ENCODE measurements at regions not wholly inside any gene's neighbourhood (a gene's known extent, or its start where the extent isn't known, plus 50 kb on each side); places are given as distances from the start of the nearest gene placed in this dataset.
A peak's percentile ranks its signal among the peaks of the same experiment; 100 is the strongest.
"Not testable (repeated sequence)": the region's sequence is repeated elsewhere in the genome, so short reads cannot be mapped to it uniquely, and the experiment has no call there.

- DNase-seq (no peak), ATAC-seq (no peak)
- Histone ChIP-seq H3K27ac (ENCODE audit: low read length) (no peak overlapping the region), H3K27me3 (ENCODE audit: control insufficient read depth, insufficient read depth) (no peaks in the 10 kb centered on the region), H3K9me3 (ENCODE audit: control insufficient read depth, low read length) (no peaks in the 10 kb centered on the region), H3K4me1 (ENCODE audit: control insufficient read depth, insufficient read depth, low read length) (no peaks in the 10 kb centered on the region), H3K4me3 (ENCODE audit: low read length) (no peak overlapping the region)
- intact Hi-C loops (cut with DNase I), result no loop called here
- 75% methylated on average over 7 of the region's 7 CpGs for WGBS
Observed at GRCh38 chr2:175852879-175853615, 149.0 kb downstream of the LNPK start.

- Histone ChIP-seq H3K27me3 (ENCODE audit: control insufficient read depth, insufficient read depth) (no peaks in the 10 kb centered on the region), H3K4me1 (ENCODE audit: control insufficient read depth, insufficient read depth, low read length) (no peaks in the 10 kb centered on the region), H3K9me3 (ENCODE audit: control insufficient read depth, low read length) (no peaks in the 10 kb centered on the region), H3K27ac (ENCODE audit: low read length) (no peak overlapping the region), H3K4me3 (ENCODE audit: low read length) (no peak overlapping the region)
- no peak for DNase-seq
- no peak for ATAC-seq
- intact Hi-C loops (cut with DNase I), result no loop called here
Observed at GRCh38 chr2:175847128-175847527, 154.9 kb downstream of the LNPK start.

GRCh38 chr2:175844169-175844568, 157.9 kb downstream of the LNPK start:
- WGBS, result 69% methylated on average over 1 of the region's 1 CpG
- ATAC-seq (no peak), DNase-seq (no peak)
- H3K9me3 ChIP-seq (ENCODE audit: control insufficient read depth, low read length), result no peaks in the 10 kb centered on the region
- no peak overlapping the region for H3K4me3 ChIP-seq (ENCODE audit: low read length)
- H3K27me3 ChIP-seq (ENCODE audit: control insufficient read depth, insufficient read depth), result no peaks in the 10 kb centered on the region
- intact Hi-C loops (cut with DNase I), result no loop called here
- H3K27ac ChIP-seq (ENCODE audit: low read length), result no peak overlapping the region
- H3K4me1 ChIP-seq (ENCODE audit: control insufficient read depth, insufficient read depth, low read length), result no peaks in the 10 kb centered on the region

GRCh38 chr2:175843625-175844024, 158.4 kb downstream of the LNPK start:
- DNase-seq (no peak), ATAC-seq (no peak)
- H3K4me1 ChIP-seq (ENCODE audit: control insufficient read depth, insufficient read depth, low read length), result no peaks in the 10 kb centered on the region
- intact Hi-C loops (cut with DNase I), result no loop called here
- 87% methylated on average over 2 of the region's 2 CpGs for WGBS
- H3K27ac ChIP-seq (ENCODE audit: low read length), result no peak overlapping the region
- no peaks in the 10 kb centered on the region for H3K27me3 ChIP-seq (ENCODE audit: control insufficient read depth, insufficient read depth)
- H3K9me3 ChIP-seq (ENCODE audit: control insufficient read depth, low read length), result no peaks in the 10 kb centered on the region
- no peak overlapping the region for H3K4me3 ChIP-seq (ENCODE audit: low read length)

GRCh38 chr2:175842996-175843395, 159.1 kb downstream of the LNPK start:
- Histone ChIP-seq H3K4me3 (ENCODE audit: low read length) (no peak overlapping the region), H3K27me3 (ENCODE audit: control insufficient read depth, insufficient read depth) (no peaks in the 10 kb centered on the region), H3K27ac (ENCODE audit: low read length) (no peak overlapping the region), H3K4me1 (ENCODE audit: control insufficient read depth, insufficient read depth, low read length) (no peaks in the 10 kb centered on the region), H3K9me3 (ENCODE audit: control insufficient read depth, low read length) (no peaks in the 10 kb centered on the region)
- ATAC-seq, result no peak
- intact Hi-C loops (cut with DNase I), result no loop called here
- 41% methylated on average over 3 of the region's 3 CpGs for WGBS
- no peak for DNase-seq

GRCh38 chr2:175840765-175841164, 161.3 kb downstream of the LNPK start:
- H3K4me3 ChIP-seq (ENCODE audit: low read length); H3K27ac ChIP-seq (ENCODE audit: low read length); DNase-seq; H3K9me3 ChIP-seq (ENCODE audit: control insufficient read depth, low read length); H3K4me1 ChIP-seq (ENCODE audit: control insufficient read depth, insufficient read depth, low read length); intact Hi-C loops (cut with DNase I); ATAC-seq; H3K27me3 ChIP-seq (ENCODE audit: control insufficient read depth, insufficient read depth): not testable (repeated sequence)
- 72% methylated on average over 3 of the region's 3 CpGs for WGBS

- WGBS, result 48% methylated on average over 1 of the region's 1 CpG
- no peaks in the 10 kb centered on the region for H3K4me1 ChIP-seq (ENCODE audit: control insufficient read depth, insufficient read depth, low read length)
- intact Hi-C loops (cut with DNase I), result no loop called here
- no peak for DNase-seq
- no peaks in the 10 kb centered on the region for H3K27me3 ChIP-seq (ENCODE audit: control insufficient read depth, insufficient read depth)
- no peak overlapping the region for H3K4me3 ChIP-seq (ENCODE audit: low read length)
- H3K9me3 ChIP-seq (ENCODE audit: control insufficient read depth, low read length), result no peaks in the 10 kb centered on the region
- H3K27ac ChIP-seq (ENCODE audit: low read length), result no peak overlapping the region
- ATAC-seq, result no peak
Observed at GRCh38 chr2:175840256-175840655, 161.8 kb downstream of the LNPK start.

GRCh38 chr2:175838979-175839378, 163.1 kb downstream of the LNPK start:
- intact Hi-C loops (cut with DNase I), result no loop called here
- H3K27ac ChIP-seq (ENCODE audit: low read length), result no peak overlapping the region
- H3K4me3 ChIP-seq (ENCODE audit: low read length), result no peak overlapping the region
- 85% methylated on average over 2 of the region's 2 CpGs for WGBS
- ATAC-seq (no peak), DNase-seq (no peak)
- no peaks in the 10 kb centered on the region for H3K9me3 ChIP-seq (ENCODE audit: control insufficient read depth, low read length)
- H3K27me3 ChIP-seq (ENCODE audit: control insufficient read depth, insufficient read depth), result no peaks in the 10 kb centered on the region
- no peaks in the 10 kb centered on the region for H3K4me1 ChIP-seq (ENCODE audit: control insufficient read depth, insufficient read depth, low read length)

- no peak overlapping the region for H3K4me3 ChIP-seq (ENCODE audit: low read length)
- intact Hi-C loops (cut with DNase I), result no loop called here
- no peak overlapping the region for H3K27ac ChIP-seq (ENCODE audit: low read length)
- H3K9me3 ChIP-seq (ENCODE audit: control insufficient read depth, low read length), result no peaks in the 10 kb centered on the region
- ATAC-seq, result peak; percentile 65 to 77
- 58% methylated on average over 3 of the region's 3 CpGs for WGBS
- no peaks in the 10 kb centered on the region for H3K27me3 ChIP-seq (ENCODE audit: control insufficient read depth, insufficient read depth)
- no peaks in the 10 kb centered on the region for H3K4me1 ChIP-seq (ENCODE audit: control insufficient read depth, insufficient read depth, low read length)
- DNase-seq, result no peak
Observed at GRCh38 chr2:175837046-175837445, 165.0 kb downstream of the LNPK start.

- Histone ChIP-seq H3K27me3 (ENCODE audit: control insufficient read depth, insufficient read depth) (no peaks in the 10 kb centered on the region), H3K9me3 (ENCODE audit: control insufficient read depth, low read length) (no peaks in the 10 kb centered on the region), H3K27ac (ENCODE audit: low read length) (no peak overlapping the region), H3K4me3 (ENCODE audit: low read length) (no peak overlapping the region), H3K4me1 (ENCODE audit: control insufficient read depth, insufficient read depth, low read length) (no peaks in the 10 kb centered on the region)
- no peak for ATAC-seq
- WGBS, result 53% methylated on average over 2 of the region's 2 CpGs
- intact Hi-C loops (cut with DNase I), result no loop called here
- no peak for DNase-seq
Observed at GRCh38 chr2:175836361-175836760, 165.7 kb downstream of the LNPK start.

- WGBS, result 41% methylated on average over 5 of the region's 5 CpGs
- intact Hi-C loops (cut with DNase I), result no loop called here
- ATAC-seq, result no peak
Observed at GRCh38 chr2:175834477-175834876, 167.6 kb downstream of the LNPK start.

GRCh38 chr2:175832866-175833265, 169.2 kb downstream of the LNPK start:
- DNase-seq, result no peak
- Histone ChIP-seq H3K27me3 (ENCODE audit: control insufficient read depth, insufficient read depth) (no peaks in the 10 kb centered on the region), H3K4me3 (ENCODE audit: low read length) (no peak overlapping the region), H3K27ac (ENCODE audit: low read length) (no peak overlapping the region), H3K9me3 (ENCODE audit: control insufficient read depth, low read length) (no peaks in the 10 kb centered on the region), H3K4me1 (ENCODE audit: control insufficient read depth, insufficient read depth, low read length) (no peaks in the 10 kb centered on the region)
- intact Hi-C loops (cut with DNase I), result no loop called here
- no peak for ATAC-seq

More at GRCh38 chr2:175834477-175834876, 167.6 kb downstream of the LNPK start:
- H3K4me1 ChIP-seq (ENCODE audit: control insufficient read depth, insufficient read depth, low read length), result no peaks in the 10 kb centered on the region
- no peaks in the 10 kb centered on the region for H3K9me3 ChIP-seq (ENCODE audit: control insufficient read depth, low read length)
- H3K27ac ChIP-seq (ENCODE audit: low read length), result no peak overlapping the region
- no peak for DNase-seq
- no peaks in the 10 kb centered on the region for H3K27me3 ChIP-seq (ENCODE audit: control insufficient read depth, insufficient read depth)
- no peak overlapping the region for H3K4me3 ChIP-seq (ENCODE audit: low read length)
